ENCODE measurements at regions not wholly inside any gene's neighbourhood (a gene's known extent, or its start where the extent isn't known, plus 50 kb on each side); places are given as distances from the start of the nearest gene placed in this dataset.

DNA sequence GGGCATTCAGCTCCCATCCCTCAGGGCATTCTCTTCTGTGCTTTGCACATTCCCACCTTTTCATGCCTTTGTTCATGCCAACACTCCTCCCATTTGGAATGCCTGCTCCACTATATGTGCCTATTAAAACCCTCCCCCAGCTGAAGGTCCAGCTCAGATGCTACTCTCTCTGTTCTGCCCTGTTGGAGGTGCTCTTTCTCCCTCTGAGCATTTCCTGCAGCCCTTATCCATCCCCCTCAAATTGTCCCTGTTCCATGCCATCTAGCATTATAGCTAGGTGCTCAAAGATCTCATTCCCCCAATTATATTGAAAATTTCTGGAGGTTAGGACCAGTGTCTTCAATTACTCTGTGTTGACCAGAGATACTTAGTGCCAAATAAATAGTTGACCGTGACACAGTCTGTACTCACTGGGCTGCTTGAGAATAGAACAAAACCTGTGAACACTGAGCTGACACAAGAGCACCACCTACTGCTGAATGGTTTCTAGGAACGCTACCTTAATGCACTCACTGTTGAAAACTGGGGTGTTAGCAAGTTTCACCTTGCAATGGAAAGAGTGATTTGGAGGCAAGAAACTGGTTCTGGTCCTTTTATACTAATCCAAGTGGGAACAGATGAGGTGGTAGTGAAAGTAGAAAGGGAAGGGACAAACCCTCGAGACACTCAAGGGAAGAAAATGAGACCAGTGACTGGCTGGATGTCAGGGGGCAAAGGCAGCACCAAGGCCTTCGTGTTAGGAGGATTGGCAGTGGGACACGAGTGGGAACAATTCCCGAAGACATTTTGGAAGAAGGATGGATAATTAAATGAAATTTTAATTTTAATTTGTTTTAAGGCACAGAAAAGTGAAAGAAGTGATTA, 289.8 kb upstream of the ROPN1 start:
- H3K9ac ChIP-seq (ENCODE audit: low read length) = no peak overlapping the region
- H3K4me3 ChIP-seq (ENCODE audit: low read length) = no peak overlapping the region
- peaks cover 11% of the 10 kb centered on the region for H3K4me1 ChIP-seq (ENCODE audit: control insufficient read depth, insufficient read depth, low read length)
- no peaks in the 10 kb centered on the region for H3K36me3 ChIP-seq (ENCODE audit: control insufficient read depth, insufficient read depth, low read length, severe bottlenecking)
- no peaks in the 10 kb centered on the region for H3K27me3 ChIP-seq (replicated peaks; ENCODE audit: control insufficient read depth, insufficient read depth, low read length)
- H3K9me3 ChIP-seq (ENCODE audit: control insufficient read depth, low read length) = no peaks in the 10 kb centered on the region
- peak; percentile 52 for DNase-seq (ENCODE audit: low read depth)

DNA sequence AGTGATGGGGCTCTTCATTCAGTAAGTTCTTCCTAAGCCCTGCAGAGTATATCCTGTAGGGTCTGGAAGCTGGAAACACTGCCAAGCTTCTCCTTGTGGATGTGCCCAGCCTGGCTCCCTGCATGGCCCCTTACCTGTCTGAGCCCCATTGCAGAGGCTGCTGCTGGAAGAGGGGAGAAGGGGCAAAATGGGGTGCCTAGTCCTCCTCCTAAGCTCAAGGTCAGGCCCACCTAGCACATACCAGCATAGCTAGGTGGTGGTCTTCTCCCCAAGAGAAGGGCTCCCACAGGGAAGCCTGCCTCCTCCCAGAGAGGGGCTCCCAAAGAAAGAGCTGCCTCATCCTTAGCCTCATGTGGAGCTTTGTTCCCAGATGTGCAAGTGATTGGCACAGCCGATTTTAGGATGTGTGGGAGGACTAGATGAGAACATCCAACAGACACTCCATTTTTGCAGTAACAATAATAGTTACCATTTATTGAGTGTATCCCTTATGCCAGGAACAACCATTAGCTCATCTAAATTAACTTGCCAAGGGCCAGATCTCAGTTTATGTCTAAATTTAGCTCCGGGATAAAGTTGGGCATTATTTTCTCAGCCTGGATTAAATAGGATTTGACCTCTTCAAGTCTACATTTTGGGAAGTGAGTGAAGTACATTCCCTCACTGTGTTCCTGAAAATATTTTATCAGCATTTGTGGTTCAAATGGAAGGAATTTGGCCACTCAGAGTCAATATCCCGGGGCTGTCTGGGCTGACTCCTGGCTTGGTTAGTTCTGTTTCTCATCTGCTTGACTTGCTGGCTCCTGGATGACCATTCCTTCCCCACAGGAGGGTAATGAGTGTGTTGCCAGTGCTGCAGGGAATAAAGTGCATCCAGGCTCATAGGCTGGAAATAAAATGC, 291.1 kb upstream of the ROPN1 start:
- DNase-seq (ENCODE audit: low read depth) = peak; percentile 83
- no peaks in the 10 kb centered on the region for H3K36me3 ChIP-seq (ENCODE audit: control insufficient read depth, insufficient read depth, low read length, severe bottlenecking)
- no peaks in the 10 kb centered on the region for H3K9me3 ChIP-seq (ENCODE audit: control insufficient read depth, low read length)
- no peak overlapping the region for H3K9ac ChIP-seq (ENCODE audit: low read length)
- H3K4me3 ChIP-seq (ENCODE audit: low read length) = no peak overlapping the region
- no peaks in the 10 kb centered on the region for H3K27me3 ChIP-seq (replicated peaks; ENCODE audit: control insufficient read depth, insufficient read depth, low read length)
- H3K4me1 ChIP-seq (ENCODE audit: control insufficient read depth, insufficient read depth, low read length) = peaks cover 4% of the 10 kb centered on the region

DNA sequence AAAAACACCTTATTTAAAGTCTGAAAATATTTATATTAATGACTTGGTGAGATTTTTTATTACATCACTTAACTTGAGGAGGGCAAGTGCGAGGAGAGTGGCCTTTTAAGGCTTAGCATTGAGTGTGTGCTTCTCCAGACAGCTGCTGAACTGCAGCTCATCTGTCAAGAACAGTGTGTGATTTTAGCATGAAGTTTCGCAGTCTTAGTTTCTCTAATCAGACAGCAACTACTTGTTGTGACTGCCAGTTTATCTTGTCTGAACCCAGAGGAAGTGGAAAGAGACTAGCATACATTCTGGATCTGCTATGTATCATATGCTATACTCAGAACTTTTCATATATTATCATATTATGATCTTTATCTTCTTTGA, 291.7 kb upstream of the ROPN1 start:
- Histone ChIP-seq H3K27me3 (replicated peaks; ENCODE audit: control insufficient read depth, insufficient read depth, low read length) (no peaks in the 10 kb centered on the region), H3K9me3 (ENCODE audit: control insufficient read depth, low read length) (no peaks in the 10 kb centered on the region), H3K36me3 (ENCODE audit: control insufficient read depth, insufficient read depth, low read length, severe bottlenecking) (no peaks in the 10 kb centered on the region), H3K4me3 (ENCODE audit: low read length) (no peak overlapping the region), H3K4me1 (ENCODE audit: control insufficient read depth, insufficient read depth, low read length) (peaks cover 4% of the 10 kb centered on the region), H3K9ac (ENCODE audit: low read length) (no peak overlapping the region)
- no peak for DNase-seq (ENCODE audit: low read depth)

DNA sequence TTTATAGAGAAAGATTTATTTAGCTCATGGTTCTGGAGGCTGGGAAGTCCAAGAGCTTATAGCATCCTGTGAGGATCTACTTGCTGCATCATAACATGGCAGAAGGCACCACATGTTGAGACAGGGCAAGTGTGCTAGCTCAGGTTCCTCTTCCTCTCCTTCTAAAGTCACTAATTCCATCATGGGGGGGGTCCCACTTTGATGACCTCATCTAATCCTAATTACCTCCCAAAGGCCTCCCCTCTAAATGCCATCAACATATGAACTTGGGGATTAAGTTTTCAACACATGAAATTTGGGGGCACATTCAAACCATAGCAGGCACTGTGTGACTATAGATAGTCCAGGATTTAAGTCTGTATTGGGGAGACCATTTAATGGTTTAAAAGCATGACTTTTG, 297.1 kb upstream of the ROPN1 start:
- no peak for DNase-seq (ENCODE audit: low read depth)
- no peaks in the 10 kb centered on the region for H3K9me3 ChIP-seq (ENCODE audit: control insufficient read depth, low read length)
- H3K27me3 ChIP-seq (replicated peaks; ENCODE audit: control insufficient read depth, insufficient read depth, low read length) = no peaks in the 10 kb centered on the region
- no peak overlapping the region for H3K4me3 ChIP-seq (ENCODE audit: low read length)
- no peaks in the 10 kb centered on the region for H3K4me1 ChIP-seq (ENCODE audit: control insufficient read depth, insufficient read depth, low read length)
- no peaks in the 10 kb centered on the region for H3K36me3 ChIP-seq (ENCODE audit: control insufficient read depth, insufficient read depth, low read length, severe bottlenecking)
- H3K9ac ChIP-seq (ENCODE audit: low read length) = no peak overlapping the region

GRCh38 chr3:124291008-124291407, 299.1 kb upstream of the ROPN1 start:
- no peak overlapping the region for H3K9ac ChIP-seq (ENCODE audit: low read length)
- no peaks in the 10 kb centered on the region for H3K4me1 ChIP-seq (ENCODE audit: control insufficient read depth, insufficient read depth, low read length)
- no peak overlapping the region for H3K4me3 ChIP-seq (ENCODE audit: low read length)
- H3K27me3 ChIP-seq (replicated peaks; ENCODE audit: control insufficient read depth, insufficient read depth, low read length) = no peaks in the 10 kb centered on the region
- no peaks in the 10 kb centered on the region for H3K9me3 ChIP-seq (ENCODE audit: control insufficient read depth, low read length)
- no peak for DNase-seq (ENCODE audit: low read depth)
- H3K36me3 ChIP-seq (ENCODE audit: control insufficient read depth, insufficient read depth, low read length, severe bottlenecking) = no peaks in the 10 kb centered on the region

DNA sequence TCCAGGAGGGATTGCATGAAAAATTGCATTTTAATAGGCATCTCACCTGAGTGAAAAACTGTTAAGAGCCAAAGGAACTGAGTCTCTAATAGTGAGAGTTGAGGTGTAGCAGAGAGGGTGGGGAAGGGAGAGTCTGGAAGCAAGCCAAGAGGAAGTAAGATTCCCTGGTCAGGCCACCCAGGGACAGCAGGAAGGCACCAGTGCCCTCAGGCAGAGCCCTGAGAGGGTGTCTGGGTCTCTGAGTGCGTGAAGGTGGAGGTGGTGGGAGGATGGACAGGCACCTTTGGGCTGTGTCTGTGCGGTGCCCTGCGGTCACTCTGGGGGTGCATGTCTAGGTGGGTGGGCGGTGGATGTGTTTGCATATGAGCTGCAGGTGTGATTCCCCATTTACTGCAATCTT, 300.4 kb upstream of the ROPN1 start:
- no peaks in the 10 kb centered on the region for H3K36me3 ChIP-seq (ENCODE audit: control insufficient read depth, insufficient read depth, low read length, severe bottlenecking)
- no peaks in the 10 kb centered on the region for H3K9me3 ChIP-seq (ENCODE audit: control insufficient read depth, low read length)
- no peak overlapping the region for H3K4me3 ChIP-seq (ENCODE audit: low read length)
- H3K9ac ChIP-seq (ENCODE audit: low read length) = no peak overlapping the region
- no peak for DNase-seq (ENCODE audit: low read depth)
- H3K4me1 ChIP-seq (ENCODE audit: control insufficient read depth, insufficient read depth, low read length) = no peaks in the 10 kb centered on the region
- no peaks in the 10 kb centered on the region for H3K27me3 ChIP-seq (replicated peaks; ENCODE audit: control insufficient read depth, insufficient read depth, low read length)

- DNase-seq (ENCODE audit: low read depth) = no peak
- no peaks in the 10 kb centered on the region for H3K27me3 ChIP-seq (replicated peaks; ENCODE audit: control insufficient read depth, insufficient read depth, low read length)
- no peaks in the 10 kb centered on the region for H3K9me3 ChIP-seq (ENCODE audit: control insufficient read depth, low read length)
- no peak overlapping the region for H3K4me3 ChIP-seq (ENCODE audit: low read length)
- no peaks in the 10 kb centered on the region for H3K36me3 ChIP-seq (ENCODE audit: control insufficient read depth, insufficient read depth, low read length, severe bottlenecking)
- H3K9ac ChIP-seq (ENCODE audit: low read length) = no peak overlapping the region
- H3K4me1 ChIP-seq (ENCODE audit: control insufficient read depth, insufficient read depth, low read length) = peaks cover 2% of the 10 kb centered on the region
Observed at GRCh38 chr3:124293584-124293983, 301.7 kb upstream of the ROPN1 start.

- H3K9me3 ChIP-seq (ENCODE audit: control insufficient read depth, low read length) = no peaks in the 10 kb centered on the region
- H3K4me1 ChIP-seq (ENCODE audit: control insufficient read depth, insufficient read depth, low read length) = peaks cover 7% of the 10 kb centered on the region
- no peaks in the 10 kb centered on the region for H3K36me3 ChIP-seq (ENCODE audit: control insufficient read depth, insufficient read depth, low read length, severe bottlenecking)
- H3K27me3 ChIP-seq (replicated peaks; ENCODE audit: control insufficient read depth, insufficient read depth, low read length) = no peaks in the 10 kb centered on the region
- H3K9ac ChIP-seq (ENCODE audit: low read length) = no peak overlapping the region
- H3K4me3 ChIP-seq (ENCODE audit: low read length) = no peak overlapping the region
- DNase-seq (ENCODE audit: low read depth) = no peak
Observed at GRCh38 chr3:124295362-124295761, 303.4 kb upstream of the ROPN1 start.

- H3K4me1 ChIP-seq (ENCODE audit: control insufficient read depth, insufficient read depth, low read length) = peaks cover 7% of the 10 kb centered on the region
- no peaks in the 10 kb centered on the region for H3K9me3 ChIP-seq (ENCODE audit: control insufficient read depth, low read length)
- H3K36me3 ChIP-seq (ENCODE audit: control insufficient read depth, insufficient read depth, low read length, severe bottlenecking) = no peaks in the 10 kb centered on the region
- no peaks in the 10 kb centered on the region for H3K27me3 ChIP-seq (replicated peaks; ENCODE audit: control insufficient read depth, insufficient read depth, low read length)
- no peak for DNase-seq (ENCODE audit: low read depth)
- H3K4me3 ChIP-seq (ENCODE audit: low read length) = no peak overlapping the region
- no peak overlapping the region for H3K9ac ChIP-seq (ENCODE audit: low read length)
Observed at GRCh38 chr3:124296406-124296805, 304.5 kb upstream of the ROPN1 start.

GRCh38 chr3:124297062-124297980, 305.4 kb upstream of the ROPN1 start:
- H3K9ac ChIP-seq (ENCODE audit: low read length) = no peak overlapping the region
- H3K9me3 ChIP-seq (ENCODE audit: control insufficient read depth, low read length) = no peaks in the 10 kb centered on the region
- peaks cover 7% of the 10 kb centered on the region for H3K4me1 ChIP-seq (ENCODE audit: control insufficient read depth, insufficient read depth, low read length)
- H3K36me3 ChIP-seq (ENCODE audit: control insufficient read depth, insufficient read depth, low read length, severe bottlenecking) = no peaks in the 10 kb centered on the region
- DNase-seq (ENCODE audit: low read depth) = no peak
- H3K4me3 ChIP-seq (ENCODE audit: low read length) = no peak overlapping the region
- H3K27me3 ChIP-seq (replicated peaks; ENCODE audit: control insufficient read depth, insufficient read depth, low read length) = no peaks in the 10 kb centered on the region

DNA sequence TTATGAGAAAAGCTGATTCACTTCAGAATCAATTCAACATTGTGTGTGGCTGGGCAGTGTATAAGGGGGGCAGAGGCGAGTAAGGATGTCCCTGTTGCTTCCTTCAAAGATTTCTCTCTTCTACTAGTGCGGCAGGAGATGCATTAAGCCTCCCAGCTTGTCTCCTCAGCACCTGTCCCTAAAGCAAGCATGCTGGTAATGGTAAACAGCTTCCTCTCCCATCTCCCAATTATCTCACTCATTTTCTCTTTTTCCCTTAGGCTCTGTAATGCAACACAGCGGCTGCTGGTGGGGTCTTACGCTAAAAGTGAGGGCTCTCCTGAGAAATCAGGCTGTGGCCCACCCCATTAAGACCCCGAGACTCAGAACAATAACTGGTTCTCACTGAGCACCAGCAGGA, 306.4 kb upstream of the ROPN1 start:
- Histone ChIP-seq H3K36me3 (ENCODE audit: control insufficient read depth, insufficient read depth, low read length, severe bottlenecking) (no peaks in the 10 kb centered on the region), H3K27me3 (replicated peaks; ENCODE audit: control insufficient read depth, insufficient read depth, low read length) (no peaks in the 10 kb centered on the region), H3K9me3 (ENCODE audit: control insufficient read depth, low read length) (no peaks in the 10 kb centered on the region), H3K4me1 (ENCODE audit: control insufficient read depth, insufficient read depth, low read length) (peaks cover 7% of the 10 kb centered on the region), H3K4me3 (ENCODE audit: low read length) (no peak overlapping the region), H3K9ac (ENCODE audit: low read length) (no peak overlapping the region)
- no peak for DNase-seq (ENCODE audit: low read depth)

Measured in adipocyte (in vitro differentiated cells).